Uterus (tissue), 3 donors: ENCODE measurements at regions not wholly inside any gene's neighbourhood (a gene's known extent, or its start where the extent isn't known, plus 50 kb on each side); places are given as distances from the start of the nearest gene placed in this dataset. TPM values are rescaled to one million over a fixed set of nuclear protein-coding genes. Genes with fewer than 3 reads are reported as not detected.

Experiments
- DNase-seq, 2 donors: peaks; one replicate each; pipeline ENCODE4 v3.0.0-alpha.2; 2019 to 2020
- H3K27ac ChIP-seq, 2 donors: fragments of 200-600 bp; sonication (generic); 1 replicate in 1 of 2; 2 replicates in 1 of 2; pipeline ENCODE4 v1.5.1; 2016 to 2018
- H3K27me3 ChIP-seq, 2 donors: fragments of 200-600 bp; sonication (generic); one replicate each; pipeline ENCODE4 v1.5.1; 2018 to 2019; ENCODE audit warnings: control low read depth in 1 of 2
- H3K36me3 ChIP-seq, 2 donors: fragments of 200-600 bp; sonication (generic); one replicate each; pipeline ENCODE4 v1.5.1; 2019; ENCODE audit warnings: control low read depth in 1 of 2
- H3K4me1 ChIP-seq, 2 donors: fragments of 200-600 bp; sonication (generic); one replicate each; pipeline ENCODE4 v1.5.1; 2018 to 2019; ENCODE audit warnings: control low read depth in 1 of 2
- H3K4me3 ChIP-seq, 2 donors: fragments of 200-600 bp; sonication (generic); 1 replicate in 1 of 2; 2 replicates in 1 of 2; pipeline ENCODE4 v1.5.1; 2018 to 2019; ENCODE audit warnings: mild to moderate bottlenecking in 1 of 2
- H3K9me3 ChIP-seq, 2 donors: fragments of 200-600 bp; sonication (generic); one replicate each; pipeline ENCODE4 v1.5.1; 2019; ENCODE audit warnings: control low read depth in 1 of 2
- POLR2A ChIP-seq, 2 donors: fragments of 450-650 bp; IDR thresholded peaks; one replicate each; pipeline ENCODE4 v1.6.1; 2016; ENCODE audit warnings: antibody characterized with exemption in 2 of 2, mild to moderate bottlenecking in 1 of 2, moderate library complexity in 1 of 2
- intact Hi-C: fragments of 100-400 bp; cut with DNase I; formaldehyde crosslinking; loops from one replicate; pipeline ENCODE4 v1.15.1; 2023; ENCODE audit warnings: low total_unique reads
- small RNA-seq: library from RNA; depleted of rRNA; stranded (forward); fragments of <200 nt; gene quantifications from one replicate; pipeline ENCODE3, GENCODE V24; 2016
- TF ChIP-seq, protein P1 (sequence below), 4 experiments: fragments of 200-600 bp in 2 of 4; fragments of 450-650 bp in 2 of 4; sonication (generic) in 2 of 4; IDR thresholded peaks; one replicate each; pipeline ENCODE4 v1.5.1; 2016 to 2019; ENCODE audit warnings: antibody characterized with exemption in 4 of 4, mild to moderate bottlenecking in 2 of 4, moderate library complexity in 1 of 4
- donor health status: DM: yes; HTN: yes; CAD: no.

DNA sequence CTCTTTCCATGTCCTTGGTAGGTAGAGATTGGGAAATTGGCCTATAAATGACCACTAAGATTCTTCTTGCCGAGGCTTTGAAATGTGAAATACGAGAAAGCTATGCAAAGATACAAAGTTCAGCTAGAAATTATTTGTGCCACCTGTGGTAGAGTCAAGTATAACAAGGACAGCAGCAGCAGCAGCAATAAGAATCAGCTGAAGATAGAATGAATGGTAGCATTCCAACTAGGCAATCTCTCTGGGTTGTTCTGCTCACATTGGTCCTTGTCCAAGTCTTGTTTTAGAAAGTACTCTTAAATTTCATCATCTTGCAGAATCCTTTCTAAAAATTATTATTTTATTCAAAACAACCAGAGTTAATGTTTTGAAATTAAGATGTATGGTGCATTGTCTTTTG, 67.8 kb upstream of the PCDH10 start:
- no peak for TF ChIP-seq POLR2A (IDR thresholded peaks at IDR 0.05)
- TF ChIP-seq, protein P1, sequence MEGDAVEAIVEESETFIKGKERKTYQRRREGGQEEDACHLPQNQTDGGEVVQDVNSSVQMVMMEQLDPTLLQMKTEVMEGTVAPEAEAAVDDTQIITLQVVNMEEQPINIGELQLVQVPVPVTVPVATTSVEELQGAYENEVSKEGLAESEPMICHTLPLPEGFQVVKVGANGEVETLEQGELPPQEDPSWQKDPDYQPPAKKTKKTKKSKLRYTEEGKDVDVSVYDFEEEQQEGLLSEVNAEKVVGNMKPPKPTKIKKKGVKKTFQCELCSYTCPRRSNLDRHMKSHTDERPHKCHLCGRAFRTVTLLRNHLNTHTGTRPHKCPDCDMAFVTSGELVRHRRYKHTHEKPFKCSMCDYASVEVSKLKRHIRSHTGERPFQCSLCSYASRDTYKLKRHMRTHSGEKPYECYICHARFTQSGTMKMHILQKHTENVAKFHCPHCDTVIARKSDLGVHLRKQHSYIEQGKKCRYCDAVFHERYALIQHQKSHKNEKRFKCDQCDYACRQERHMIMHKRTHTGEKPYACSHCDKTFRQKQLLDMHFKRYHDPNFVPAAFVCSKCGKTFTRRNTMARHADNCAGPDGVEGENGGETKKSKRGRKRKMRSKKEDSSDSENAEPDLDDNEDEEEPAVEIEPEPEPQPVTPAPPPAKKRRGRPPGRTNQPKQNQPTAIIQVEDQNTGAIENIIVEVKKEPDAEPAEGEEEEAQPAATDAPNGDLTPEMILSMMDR (IDR thresholded peaks at IDR 0.05): no peak
- intact Hi-C loops: no loop called here
- DNase-seq: no peak
- Histone ChIP-seq H3K27me3 (no peaks in the 10 kb centered on the region), H3K27ac (no peak overlapping the region), H3K4me1 (no peaks in the 10 kb centered on the region), H3K9me3 (no peaks in the 10 kb centered on the region), H3K36me3 (no peaks in the 10 kb centered on the region), H3K4me3 (no peak overlapping the region)

DNA sequence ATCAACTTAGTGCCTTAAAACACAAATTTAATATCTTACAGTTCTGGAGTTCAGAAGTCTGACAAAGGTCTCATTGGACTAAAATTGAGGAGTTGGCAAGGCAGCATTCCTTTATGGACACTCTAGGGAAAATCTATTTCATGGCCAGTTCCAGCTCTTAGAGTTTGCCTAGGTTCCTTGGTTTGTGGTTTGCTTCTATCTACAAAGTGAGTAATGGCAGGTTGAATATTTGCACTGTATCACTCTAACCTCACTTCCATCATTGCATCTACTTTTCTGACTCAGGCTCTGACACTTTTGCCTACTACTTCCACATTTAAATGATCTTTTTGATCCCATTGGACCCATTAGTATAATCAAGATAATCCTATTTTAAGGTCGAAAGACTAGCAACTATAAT, 64.7 kb upstream of the PCDH10 start:
- Histone ChIP-seq H3K9me3 (no peaks in the 10 kb centered on the region), H3K36me3 (no peaks in the 10 kb centered on the region), H3K4me3 (no peak overlapping the region), H3K27ac (no peak overlapping the region), H3K4me1 (no peaks in the 10 kb centered on the region), H3K27me3 (no peaks in the 10 kb centered on the region)
- TF ChIP-seq, protein P1 (IDR thresholded peaks at IDR 0.05): no peak
- TF ChIP-seq POLR2A (IDR thresholded peaks at IDR 0.05): no peak
- intact Hi-C loops: no loop called here
- DNase-seq: no peak

DNA sequence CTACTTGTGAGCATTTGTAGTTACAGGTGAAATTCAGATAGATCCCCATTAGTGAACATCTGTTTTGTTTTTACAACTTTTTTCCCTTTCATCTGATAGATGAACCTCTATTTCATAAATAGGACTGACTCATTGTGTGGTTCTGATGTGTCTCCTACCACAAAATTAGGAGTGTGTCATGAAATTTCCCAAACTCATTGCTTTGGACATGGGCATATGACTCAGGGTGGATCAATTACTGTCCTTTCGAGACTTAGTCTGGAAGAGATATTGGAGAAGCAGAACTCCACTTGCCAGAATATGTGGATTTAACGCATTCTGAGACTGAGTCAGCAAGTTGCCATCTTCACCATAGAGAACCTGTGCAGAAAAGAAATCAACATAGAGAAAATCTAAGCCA, 53.5 kb upstream of the PCDH10 start:
- no peak for DNase-seq
- Histone ChIP-seq H3K27ac (no peak overlapping the region), H3K9me3 (no peaks in the 10 kb centered on the region), H3K4me3 (no peak overlapping the region), H3K4me1 (no peaks in the 10 kb centered on the region), H3K27me3 (no peaks in the 10 kb centered on the region), H3K36me3 (no peaks in the 10 kb centered on the region)
- TF ChIP-seq, protein P1 (IDR thresholded peaks at IDR 0.05): no peak
- no peak for TF ChIP-seq POLR2A (IDR thresholded peaks at IDR 0.05)
- intact Hi-C loops: no loop called here

DNA sequence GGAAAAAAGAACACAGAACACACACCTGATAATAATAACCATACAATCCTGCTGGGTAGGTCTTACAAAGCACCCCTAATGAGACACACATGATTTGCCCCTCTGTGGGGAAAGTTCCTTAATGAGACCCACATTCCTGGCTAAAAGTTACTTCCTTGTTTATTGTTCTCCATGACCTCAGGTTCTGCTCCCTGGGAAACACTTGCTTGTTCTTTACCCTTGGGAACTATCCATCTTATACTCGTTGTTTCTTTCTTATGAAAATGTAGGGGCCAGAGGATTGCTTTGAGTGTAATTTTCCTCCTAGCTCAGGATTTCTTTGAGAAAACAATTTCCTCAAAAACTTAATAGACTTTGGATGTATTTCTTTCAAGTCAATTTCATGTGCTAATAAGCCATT, 52.1 kb upstream of the PCDH10 start:
- Histone ChIP-seq H3K9me3 (no peaks in the 10 kb centered on the region), H3K27me3 (no peaks in the 10 kb centered on the region), H3K4me1 (no peaks in the 10 kb centered on the region), H3K27ac (no peak overlapping the region), H3K36me3 (no peaks in the 10 kb centered on the region), H3K4me3 (no peak overlapping the region)
- intact Hi-C loops: no loop called here
- no peak for DNase-seq
- TF ChIP-seq, protein P1 (IDR thresholded peaks at IDR 0.05): no peak

Small RNA genes in the stretch of these regions (small RNA-seq; reads per million reads assigned to genes)
- not detected for gene AC096711.1
